H1 (cell line): ENCODE measurements at regions not wholly inside any gene's neighbourhood (a gene's known extent, or its start where the extent isn't known, plus 50 kb on each side); places are given as distances from the start of the nearest gene placed in this dataset.

Source experiments
- CTCF ChIA-PET: fragments of 300-600 bp; sonication (Branson Sonifier 250); formaldehyde crosslinking; loops from one replicate; lab custom pipeline; 2021; ENCODE audit not compliant: partially characterized antibody; lab: Charles Lee
- POLR2A ChIA-PET: fragments of 300-600 bp; sonication (Branson Sonifier 250); formaldehyde crosslinking; loops from one replicate; lab custom pipeline; 2021; ENCODE audit warnings: inconsistent platforms; ENCODE audit not compliant: partially characterized antibody; lab: Charles Lee
- DNase-seq, 2 experiments: peaks; one replicate each; pipeline versions ENCODE4 v3.0.0 to v3.0.0-alpha.2; 2010 to 2022; ENCODE audit warnings: low spot score in 2 of 2, low read depth in 1 of 2, mixed read lengths in 1 of 2
- FAIRE-seq: peaks from 2 replicates; lab custom pipeline; 2011; peaks lifted over from hg19 to GRCh38; lab: Jason Lieb, UNC
- H2AFZ ChIP-seq: 2 replicates; pipeline ENCODE4 v1.8.1; 2012; ENCODE audit warnings: low read length, inconsistent platforms
- H2AK5ac ChIP-seq: 2 replicates; pipeline ENCODE4 v1.6.1; 2013; ENCODE audit warnings: low read depth, low read length
- H2BK120ac ChIP-seq: replicated peaks from 2 replicates; pipeline ENCODE3; 2013; ENCODE audit warnings: low read depth, low read length, inconsistent platforms
- H2BK12ac ChIP-seq: 2 replicates; pipeline ENCODE4 v1.6.1; 2013; ENCODE audit warnings: low read depth, low read length
- H2BK15ac ChIP-seq: 2 replicates; pipeline ENCODE4 v1.6.1; 2013; ENCODE audit warnings: low read length
- H2BK20ac ChIP-seq: 2 replicates; pipeline ENCODE4 v1.6.1; 2013; ENCODE audit warnings: low read length
- H2BK5ac ChIP-seq: 2 replicates; pipeline ENCODE4 v1.6.1; 2013; ENCODE audit warnings: low read depth, low read length
- H3K14ac ChIP-seq: 2 replicates; pipeline ENCODE4 v1.6.1; 2013; ENCODE audit warnings: inconsistent platforms; ENCODE audit not compliant: insufficient read length
- H3K18ac ChIP-seq: 2 replicates; pipeline ENCODE4 v1.6.1; 2013; ENCODE audit warnings: low read length; ENCODE audit errors: extremely low read depth
- H3K23ac ChIP-seq: 2 replicates; pipeline ENCODE4 v1.6.1; 2013; ENCODE audit warnings: inconsistent platforms; ENCODE audit not compliant: insufficient read length
- H3K23me2 ChIP-seq: 2 replicates; pipeline ENCODE4 v1.6.1; 2013; ENCODE audit warnings: low read depth, low read length
- H3K27ac ChIP-seq: 2 replicates; pipeline ENCODE4 v1.6.1; 2011; ENCODE audit warnings: low read depth, low read length, inconsistent platforms
- H3K27me3 ChIP-seq, 4 experiments: replicated peaks in 1 of 4; 1 replicate in 1 of 4; 2 replicates in 3 of 4; pipeline versions ENCODE4 v1.6.1 to v1.8.1; 2011 to 2013; ENCODE audit warnings: low read length in 3 of 4, mild to moderate bottlenecking in 3 of 4, inconsistent platforms in 2 of 4, mixed read lengths in 2 of 4, moderate library complexity in 1 of 4; ENCODE audit not compliant: control insufficient read depth in 3 of 4, insufficient read depth in 3 of 4; ENCODE audit errors: extremely low read depth in 1 of 4
- H3K36me3 ChIP-seq, 4 experiments: 2 replicates each; pipeline versions ENCODE4 v1.6.1 to v1.8.1; 2011 to 2013; ENCODE audit warnings: mild to moderate bottlenecking in 4 of 4, low read length in 3 of 4, moderate library complexity in 2 of 4, control low read depth in 1 of 4, inconsistent platforms in 1 of 4; ENCODE audit not compliant: insufficient read depth in 4 of 4, control insufficient read depth in 2 of 4
- H3K4ac ChIP-seq: replicated peaks from 2 replicates; pipeline ENCODE3; 2013; ENCODE audit warnings: low read length, low read depth, mixed read lengths, inconsistent platforms; ENCODE audit not compliant: insufficient read length
- H3K4me1 ChIP-seq, 4 experiments: replicated peaks in 1 of 4; 1 replicate in 1 of 4; 2 replicates in 3 of 4; pipeline versions ENCODE4 v1.6.1 to v1.8.1; 2011 to 2013; ENCODE audit warnings: low read length in 3 of 4, inconsistent platforms in 2 of 4, mixed read lengths in 1 of 4; ENCODE audit not compliant: insufficient read depth in 4 of 4, control insufficient read depth in 3 of 4
- H3K4me2 ChIP-seq, 2 experiments: 2 replicates each; pipeline versions ENCODE4 v1.6.1 to v1.8.1; 2011 to 2013; ENCODE audit warnings: low read depth in 2 of 2, low read length in 2 of 2, control low read depth in 1 of 2, inconsistent platforms in 1 of 2, mild to moderate bottlenecking in 1 of 2; ENCODE audit not compliant: insufficient read depth in 1 of 2
- H3K4me3 ChIP-seq, 4 experiments: fragments of 200-600, 300-600 bp in 1 of 4; sonication (generic), shearing (Covaris generic), sonication (Bioruptor Twin) in 1 of 4; 2 replicates each; pipeline versions ENCODE4 v1.5.1 to v1.8.1; 2011 to 2016; ENCODE audit warnings: low read length in 4 of 4, low read depth in 3 of 4, control low read depth in 2 of 4, inconsistent platforms in 2 of 4, mild to moderate bottlenecking in 2 of 4, mixed read lengths in 1 of 4, moderate library complexity in 1 of 4; ENCODE audit not compliant: insufficient read depth in 2 of 4; ENCODE audit errors: extremely low read depth in 1 of 4
- H3K56ac ChIP-seq: replicated peaks from 2 replicates; pipeline ENCODE3; 2013; ENCODE audit warnings: low read depth, mild to moderate bottlenecking, mixed read lengths, low read length, inconsistent platforms; ENCODE audit not compliant: insufficient read length
- H3K79me1 ChIP-seq: 2 replicates; pipeline ENCODE4 v1.6.1; 2013; ENCODE audit warnings: low read depth, low read length, control low read depth
- H3K79me2 ChIP-seq, 2 experiments: 2 replicates each; pipeline versions ENCODE4 v1.6.1 to v1.8.1; 2012 to 2013; ENCODE audit warnings: low read length in 2 of 2, mild to moderate bottlenecking in 2 of 2, inconsistent platforms in 1 of 2; ENCODE audit not compliant: insufficient read depth in 2 of 2, control insufficient read depth in 1 of 2
- H3K9ac ChIP-seq, 4 experiments: replicated peaks in 1 of 4; 1 replicate in 1 of 4; 2 replicates in 3 of 4; pipeline versions ENCODE4 v1.6.1 to v1.8.1; 2011 to 2013; ENCODE audit warnings: low read depth in 3 of 4, low read length in 3 of 4, control low read depth in 2 of 4, mild to moderate bottlenecking in 2 of 4, moderate library complexity in 2 of 4, inconsistent platforms in 1 of 4; ENCODE audit errors: extremely low read depth in 1 of 4
- H3K9me3 ChIP-seq, 2 experiments: 2 replicates each; pipeline versions ENCODE4 v1.6.1 to v1.8.1; 2012 to 2013; ENCODE audit warnings: mild to moderate bottlenecking in 2 of 2, moderate library complexity in 2 of 2, control low read depth in 1 of 2, inconsistent platforms in 1 of 2, low read depth in 1 of 2, low read length in 1 of 2, mixed read lengths in 1 of 2; ENCODE audit not compliant: insufficient read depth in 2 of 2
- H4K20me1 ChIP-seq, 2 experiments: replicated peaks in 1 of 2; 2 replicates each; pipeline versions ENCODE3 to v1.8.1; 2011 to 2013; ENCODE audit warnings: inconsistent platforms in 2 of 2, low read length in 2 of 2, mild to moderate bottlenecking in 1 of 2; ENCODE audit not compliant: insufficient read depth in 2 of 2, control insufficient read depth in 1 of 2
- H4K5ac ChIP-seq: 2 replicates; pipeline ENCODE4 v1.6.1; 2013; ENCODE audit warnings: low read length, low read depth, mixed read lengths, inconsistent platforms; ENCODE audit not compliant: insufficient read length
- H4K8ac ChIP-seq: 2 replicates; pipeline ENCODE4 v1.8.0; 2013; ENCODE audit warnings: mild to moderate bottlenecking, moderate library complexity, low read length, inconsistent platforms; ENCODE audit not compliant: insufficient read depth; ENCODE audit errors: extremely low read depth
- H4K91ac ChIP-seq: replicated peaks from 2 replicates; pipeline ENCODE3; 2013; ENCODE audit warnings: low read length, mixed read lengths, inconsistent platforms; ENCODE audit not compliant: insufficient read length
- CTBP2 ChIP-seq: IDR thresholded peaks from 2 replicates; pipeline ENCODE4 v1.7.0; 2011; ENCODE audit warnings: borderline replicate concordance, mild to moderate bottlenecking, moderate library complexity, mixed read lengths, low read length; ENCODE audit not compliant: insufficient read depth, insufficient read length
- KDM4A ChIP-seq: IDR thresholded peaks from one replicate; pipeline ENCODE4 v1.7.1; 2012; ENCODE audit warnings: low read depth, mild to moderate bottlenecking, moderate library complexity, low read length, inconsistent platforms; ENCODE audit not compliant: severe bottlenecking
- NRF1 ChIP-seq: IDR thresholded peaks from 2 replicates; pipeline ENCODE4 v1.6.1; 2011; ENCODE audit warnings: mild to moderate bottlenecking, low read depth, low read length, improper control_type of control experiment
- POLR2A ChIP-seq, 2 experiments: IDR thresholded peaks; 1 replicate in 1 of 2; 2 replicates in 1 of 2; pipeline ENCODE4 v1.6.1; 2011; ENCODE audit warnings: low read depth in 2 of 2, low read length in 2 of 2, mild to moderate bottlenecking in 2 of 2; ENCODE audit errors: control extremely low read depth in 1 of 2
- SP4 ChIP-seq: IDR thresholded peaks from 2 replicates; pipeline ENCODE4 v1.6.1; 2012; ENCODE audit warnings: low read length, inconsistent platforms
- TAF1 ChIP-seq: IDR thresholded peaks from 2 replicates; pipeline ENCODE4 v1.6.1; 2011; ENCODE audit warnings: mild to moderate bottlenecking, low read depth, low read length
- WGBS, 2 experiments: shearing (Covaris generic) in 1 of 2; methylation state at CpG; one replicate each; pipeline versions ENCODE4 v1.1.6 to v1.1.7; 2013 to 2015; ENCODE audit warnings: low lambda C conversion rate in 2 of 2, mixed read lengths in 2 of 2, inconsistent platforms in 1 of 2, low coverage in 1 of 2, missing lambda C conversion rate in 1 of 2; ENCODE audit not compliant: insufficient replicate concordance in 2 of 2, insufficient coverage in 1 of 2, insufficient read length in 1 of 2; ENCODE audit errors: extremely low coverage in 1 of 2, missing lambda C conversion rate in 1 of 2; 5-methylcytosine and 5-hydroxymethylcytosine counted together
- TF ChIP-seq, protein P1 (sequence below): IDR thresholded peaks from 2 replicates; pipeline ENCODE4 v1.6.1; 2011; ENCODE audit warnings: low read depth, mild to moderate bottlenecking, low read length; ENCODE audit not compliant: insufficient read depth

DNA sequence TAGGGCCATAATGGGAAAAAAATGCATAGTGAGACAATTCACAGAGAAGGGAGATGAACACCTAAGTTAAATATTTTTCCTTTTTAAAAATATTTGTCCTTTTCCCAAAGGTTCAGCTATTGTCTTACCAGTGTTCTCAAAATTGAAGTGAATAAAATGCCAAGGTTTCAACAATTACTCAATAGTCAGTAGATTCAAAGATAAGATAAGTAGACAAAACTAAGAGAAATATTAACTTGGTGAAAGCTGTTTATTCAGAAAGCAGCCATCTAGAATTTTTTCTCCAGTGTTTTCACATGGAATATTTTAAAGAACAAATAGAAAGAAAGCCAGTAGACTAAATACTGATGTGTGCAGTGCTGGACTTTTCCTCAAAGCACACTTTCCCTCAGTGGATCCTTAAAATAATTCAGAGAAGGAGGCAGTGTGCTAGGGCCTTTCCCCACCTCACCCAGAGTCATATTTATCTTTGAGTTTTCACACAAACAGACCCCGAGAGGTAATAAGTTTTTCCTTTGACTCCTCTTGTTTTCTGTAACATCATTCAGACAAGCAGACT is 144.5 kb upstream of the PLEKHG7 start:
- CTCF ChIA-PET: interaction anchor here (1.2 to 1.7 kb wide), 2 partner anchors 11 to 1203 kb away, joined by 3 to 11 read pairs; no protein-coding TSS in a partner anchor
- WGBS, 2 experiments: 94% methylated on average over 1 of the region's 1 CpG; no CpG with 5 or more reads in 1 of the 2 experiments
- TF ChIP-seq SP4: no peak
- TF ChIP-seq KDM4A: no peak
- TF ChIP-seq, protein P1, sequence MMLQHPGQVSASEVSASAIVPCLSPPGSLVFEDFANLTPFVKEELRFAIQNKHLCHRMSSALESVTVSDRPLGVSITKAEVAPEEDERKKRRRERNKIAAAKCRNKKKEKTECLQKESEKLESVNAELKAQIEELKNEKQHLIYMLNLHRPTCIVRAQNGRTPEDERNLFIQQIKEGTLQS: no peak
- no peak for TF ChIP-seq POLR2A (IDR thresholded peaks at IDR 0.05; ENCODE audit: control extremely low read depth in 1 of 2, low read depth in 2 of 2, low read length in 2 of 2)
- TF ChIP-seq TAF1: no peak
- TF ChIP-seq CTBP2: no peak
- TF ChIP-seq NRF1: no peak
- TF ChIP-seq, all 59 proteins: peak for 0
- Histone ChIP-seq H3K23me2 (no peaks in the 10 kb centered on the region), H4K8ac (no peak overlapping the region), H3K9me3 (no peaks in the 10 kb centered on the region), H3K23ac (no peak overlapping the region), H2BK12ac (no peak overlapping the region), H3K36me3 (no peaks in the 10 kb centered on the region), H3K4ac (no peak overlapping the region), H3K4me2 (no peak overlapping the region), H3K14ac (no peak overlapping the region), H2BK120ac (no peak overlapping the region), H3K56ac (no peak overlapping the region), H3K18ac (no peak overlapping the region), H3K27me3 (no peaks in the 10 kb centered on the region), H3K79me1 (no peaks in the 10 kb centered on the region), H4K5ac (no peak overlapping the region), H3K4me1 (peaks cover 0 to 5% (median 0%) of the 10 kb centered on the region in 4 experiments; a peak in 1 of 7 replicates), H2BK15ac (no peak overlapping the region), H2AFZ (no peak overlapping the region), H2AK5ac (no peak overlapping the region), H4K91ac (no peak overlapping the region), H3K79me2 (no peaks in the 10 kb centered on the region), H2BK5ac (no peak overlapping the region), H4K20me1 (no peaks in the 10 kb centered on the region), H3K9ac (no peak overlapping the region), H2BK20ac (no peak overlapping the region), H3K4me3 (no peak overlapping the region), H3K27ac (no peak overlapping the region)
- no peak for FAIRE-seq
- no peak for DNase-seq
- POLR2A ChIA-PET: no interaction called here
